HUES48 (cell line): ENCODE measurements at regions not wholly inside any gene's neighbourhood (a gene's known extent, or its start where the extent isn't known, plus 50 kb on each side); places are given as distances from the start of the nearest gene placed in this dataset.

Experiments used
- H3K27ac ChIP-seq: one replicate; pipeline ENCODE4 v1.7.0; 2013; ENCODE audit warnings: low read depth, low read length, inconsistent platforms
- H3K27me3 ChIP-seq: 2 replicates; pipeline ENCODE4 v1.6.1; 2013; ENCODE audit warnings: mild to moderate bottlenecking, low read length; ENCODE audit not compliant: control insufficient read depth, insufficient read depth
- H3K36me3 ChIP-seq: 2 replicates; pipeline ENCODE4 v1.6.1; 2013; ENCODE audit warnings: low read length; ENCODE audit not compliant: control insufficient read depth, insufficient read depth
- H3K4me1 ChIP-seq: 2 replicates; pipeline ENCODE4 v1.6.1; 2013; ENCODE audit warnings: mild to moderate bottlenecking, low read length; ENCODE audit not compliant: control insufficient read depth, insufficient read depth
- H3K4me3 ChIP-seq: 2 replicates; pipeline ENCODE4 v1.5.1; 2013; ENCODE audit warnings: mild to moderate bottlenecking, low read depth, low read length
- H3K9ac ChIP-seq: 2 replicates; pipeline ENCODE4 v1.6.1; 2013; ENCODE audit warnings: mild to moderate bottlenecking, low read depth, low read length, moderate library complexity
- H3K9me3 ChIP-seq: 2 replicates; pipeline ENCODE4 v1.6.1; 2013; ENCODE audit warnings: low read length; ENCODE audit not compliant: control insufficient read depth, insufficient read depth

DNA sequence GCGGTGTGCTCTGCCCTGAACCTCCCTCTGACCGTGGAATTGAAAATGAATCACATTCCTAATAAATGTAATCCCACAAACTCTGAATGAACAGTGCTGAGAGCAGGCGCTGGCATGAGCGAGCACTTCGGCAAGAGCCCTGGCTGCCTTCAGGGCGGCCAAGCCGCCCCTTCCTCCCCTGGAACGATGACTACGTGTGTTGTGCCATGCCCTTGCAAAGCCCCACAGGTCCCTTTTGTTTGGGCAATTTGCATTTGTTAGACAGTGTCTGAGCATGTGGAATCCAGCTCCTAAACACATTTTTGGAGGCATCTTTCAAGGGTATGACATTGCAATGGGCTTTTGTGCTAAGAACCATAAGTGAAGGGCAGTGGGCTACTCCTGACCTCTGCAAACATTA lies 95.6 kb upstream of the MKI67 start:
- no peaks in the 10 kb centered on the region for H3K9me3 ChIP-seq
- H3K36me3 ChIP-seq, result no peaks in the 10 kb centered on the region
- no peak overlapping the region for H3K4me3 ChIP-seq
- H3K27ac ChIP-seq, result no peak overlapping the region
- H3K4me1 ChIP-seq, result peaks cover 6% of the 10 kb centered on the region; the same call in 1 of the 2 replicates
- H3K27me3 ChIP-seq, result no peaks in the 10 kb centered on the region
- H3K9ac ChIP-seq, result no peak overlapping the region

DNA sequence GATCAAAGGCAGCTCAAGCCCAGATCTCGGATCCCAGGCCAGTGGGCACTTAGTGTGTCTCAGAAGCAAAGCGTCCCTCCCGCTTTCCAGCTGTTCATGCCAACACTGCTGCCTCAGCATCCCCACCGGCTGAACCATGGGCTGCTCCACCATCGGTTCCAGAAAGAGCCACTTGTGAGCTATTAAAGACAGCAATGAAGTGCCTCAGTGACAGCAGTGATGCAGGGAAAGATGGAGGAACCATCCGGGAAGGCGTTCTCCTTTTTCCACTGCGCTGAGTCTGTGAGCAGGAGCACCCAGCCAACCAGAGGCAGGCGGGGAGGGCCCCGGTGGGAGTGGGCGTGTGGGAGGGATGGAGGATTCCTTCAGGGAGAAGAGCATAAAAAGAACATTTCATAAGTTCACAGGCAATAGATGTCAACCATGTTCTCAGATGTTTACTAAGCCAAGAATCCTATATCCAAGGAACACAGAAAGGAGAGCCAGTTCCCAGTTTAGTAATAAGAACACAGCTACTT lies 96.2 kb upstream of the MKI67 start:
- Histone ChIP-seq H3K9me3 (no peaks in the 10 kb centered on the region), H3K4me1 (peaks cover 6% of the 10 kb centered on the region; the same call in 1 of the 2 replicates), H3K27ac (no peak overlapping the region), H3K4me3 (no peak overlapping the region), H3K27me3 (no peaks in the 10 kb centered on the region), H3K9ac (no peak overlapping the region), H3K36me3 (no peaks in the 10 kb centered on the region)

DNA sequence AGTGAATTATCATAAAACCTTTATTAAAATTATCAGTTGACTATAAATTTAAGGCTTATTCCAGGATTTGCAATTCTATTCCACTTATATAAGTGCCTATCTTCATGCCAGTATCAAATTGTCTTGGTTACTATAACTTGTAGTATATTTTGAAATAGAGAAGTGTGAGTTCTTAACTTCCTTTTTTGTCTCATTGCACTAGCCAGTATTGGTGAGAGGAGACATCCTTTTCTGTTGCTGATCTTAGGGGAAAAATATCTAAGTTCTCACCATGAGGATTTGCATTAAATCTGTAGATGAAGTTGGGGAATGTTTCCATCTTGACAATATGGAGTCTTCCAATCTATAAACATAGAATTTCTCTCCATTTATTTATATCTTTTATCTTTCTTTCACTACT lies 104.2 kb upstream of the MKI67 start:
- Histone ChIP-seq H3K36me3 (no peaks in the 10 kb centered on the region), H3K27ac (no peak overlapping the region), H3K9ac (no peak overlapping the region), H3K4me3 (no peak overlapping the region), H3K27me3 (no peaks in the 10 kb centered on the region), H3K9me3 (no peaks in the 10 kb centered on the region), H3K4me1 (no peaks in the 10 kb centered on the region)

DNA sequence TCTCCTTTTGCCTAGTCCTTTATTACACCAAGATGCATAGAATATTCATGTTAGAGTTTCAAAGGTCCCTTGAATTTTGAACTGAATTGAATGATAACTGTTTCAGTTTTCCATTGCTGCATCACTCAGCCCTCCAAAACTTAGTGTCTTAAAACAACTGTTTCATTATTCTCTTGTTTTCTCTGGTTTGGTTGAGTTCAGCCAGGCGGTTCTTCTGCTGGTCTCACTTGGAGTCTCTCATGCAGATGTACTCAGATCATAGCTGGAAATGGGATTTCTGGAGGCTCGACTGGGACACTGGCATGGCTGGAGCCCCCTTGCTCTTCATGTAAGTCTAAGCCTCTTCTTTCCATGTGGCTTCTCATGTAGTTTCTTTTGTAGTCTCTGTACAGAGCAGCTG lies 107.2 kb upstream of the MKI67 start:
- H3K4me3 ChIP-seq, result no peak overlapping the region
- H3K9me3 ChIP-seq, result no peaks in the 10 kb centered on the region
- H3K9ac ChIP-seq, result no peak overlapping the region
- no peaks in the 10 kb centered on the region for H3K27me3 ChIP-seq
- H3K27ac ChIP-seq, result no peak overlapping the region
- H3K36me3 ChIP-seq, result no peaks in the 10 kb centered on the region
- H3K4me1 ChIP-seq, result no peaks in the 10 kb centered on the region

DNA sequence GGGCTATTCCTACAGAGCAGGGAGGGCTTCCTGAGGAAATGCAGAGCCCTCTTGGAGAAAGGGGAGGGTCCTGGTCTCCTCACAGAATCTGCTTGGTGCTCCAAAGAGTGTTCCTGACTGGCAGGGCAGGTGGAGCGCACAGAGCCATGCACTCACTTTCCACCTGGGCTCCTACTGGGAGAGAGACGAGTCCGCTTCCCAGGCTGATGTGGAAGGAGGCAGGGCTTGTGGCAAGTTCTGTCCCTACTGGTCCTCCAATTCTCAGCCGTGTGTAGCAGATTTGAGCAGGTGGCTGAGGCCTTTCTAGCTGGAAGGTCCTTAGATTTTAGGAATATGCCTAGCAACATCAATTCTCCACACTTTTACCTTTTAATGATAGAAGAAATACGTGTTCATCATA lies 111.5 kb upstream of the MKI67 start:
- H3K27me3 ChIP-seq, result no peaks in the 10 kb centered on the region
- no peaks in the 10 kb centered on the region for H3K9me3 ChIP-seq
- no peaks in the 10 kb centered on the region for H3K4me1 ChIP-seq
- no peak overlapping the region for H3K4me3 ChIP-seq
- no peak overlapping the region for H3K27ac ChIP-seq
- no peak overlapping the region for H3K9ac ChIP-seq
- H3K36me3 ChIP-seq, result no peaks in the 10 kb centered on the region

DNA sequence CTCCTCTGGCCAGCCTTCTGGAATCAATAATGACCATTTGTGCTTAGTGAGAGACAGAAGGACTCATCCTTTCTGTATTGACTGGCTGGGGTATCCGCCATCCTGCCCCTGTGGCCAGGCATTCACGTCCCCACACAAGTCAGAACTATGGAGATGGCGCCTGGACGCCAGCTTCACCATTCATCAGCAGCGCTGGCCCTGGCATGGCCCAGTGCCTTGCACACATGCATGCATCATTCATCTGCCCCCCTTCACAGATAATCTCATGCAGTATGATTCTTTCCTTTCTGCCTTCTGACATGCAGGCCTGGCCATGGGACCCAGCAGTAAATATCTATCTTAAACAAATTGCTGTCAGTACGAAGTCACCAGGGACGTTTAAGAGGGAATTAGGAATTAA lies 114.8 kb upstream of the MKI67 start:
- no peaks in the 10 kb centered on the region for H3K36me3 ChIP-seq
- H3K9me3 ChIP-seq, result no peaks in the 10 kb centered on the region
- no peaks in the 10 kb centered on the region for H3K4me1 ChIP-seq
- no peak overlapping the region for H3K9ac ChIP-seq
- no peak overlapping the region for H3K4me3 ChIP-seq
- no peaks in the 10 kb centered on the region for H3K27me3 ChIP-seq
- no peak overlapping the region for H3K27ac ChIP-seq

DNA sequence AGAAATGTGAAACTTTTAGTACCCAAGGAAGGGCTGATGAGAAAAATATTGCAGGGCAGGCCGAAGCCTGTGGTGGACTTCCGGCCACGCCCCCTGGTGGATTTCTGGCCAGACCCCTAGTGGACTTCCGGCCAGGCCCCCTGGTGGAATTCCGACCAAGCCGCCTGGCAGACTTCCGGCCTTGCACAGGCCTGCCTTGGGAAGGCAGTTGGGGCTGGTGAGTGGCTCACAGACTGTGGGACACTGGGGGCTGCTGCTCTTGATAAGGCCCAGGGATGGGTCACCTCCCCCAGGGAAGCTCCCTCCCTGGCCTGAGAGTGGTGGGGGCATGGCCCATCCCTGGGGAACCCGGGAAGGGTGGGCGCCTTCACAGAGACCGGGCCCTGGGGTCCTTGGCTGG lies 116.4 kb upstream of the MKI67 start:
- Histone ChIP-seq H3K4me1 (no peaks in the 10 kb centered on the region), H3K9me3 (no peaks in the 10 kb centered on the region), H3K36me3 (no peaks in the 10 kb centered on the region), H3K27me3 (no peaks in the 10 kb centered on the region), H3K27ac (no peak overlapping the region), H3K4me3 (no peak overlapping the region), H3K9ac (no peak overlapping the region)

DNA sequence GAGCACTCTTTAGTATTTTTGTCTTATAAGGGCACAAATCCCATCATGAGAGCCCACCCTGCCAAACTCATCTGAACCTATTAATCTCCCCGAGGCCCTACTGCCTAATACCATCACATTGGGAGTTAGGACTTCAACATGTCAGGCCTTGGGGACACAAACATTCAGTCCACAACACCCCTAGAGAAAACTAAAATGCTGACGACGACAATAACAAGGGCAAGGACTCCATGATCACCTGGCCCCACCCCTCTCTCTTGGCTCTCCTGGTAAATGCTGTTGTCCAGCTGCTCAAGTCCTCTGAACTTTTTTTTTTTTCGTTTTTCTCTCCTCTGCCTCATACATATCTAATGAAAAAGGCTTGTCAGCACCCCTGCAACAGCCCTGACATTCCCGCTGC lies 118.8 kb upstream of the MKI67 start:
- Histone ChIP-seq H3K27me3 (no peaks in the 10 kb centered on the region), H3K36me3 (no peaks in the 10 kb centered on the region), H3K9ac (no peak overlapping the region), H3K4me1 (no peaks in the 10 kb centered on the region), H3K4me3 (no peak overlapping the region), H3K27ac (no peak overlapping the region), H3K9me3 (no peaks in the 10 kb centered on the region)

DNA sequence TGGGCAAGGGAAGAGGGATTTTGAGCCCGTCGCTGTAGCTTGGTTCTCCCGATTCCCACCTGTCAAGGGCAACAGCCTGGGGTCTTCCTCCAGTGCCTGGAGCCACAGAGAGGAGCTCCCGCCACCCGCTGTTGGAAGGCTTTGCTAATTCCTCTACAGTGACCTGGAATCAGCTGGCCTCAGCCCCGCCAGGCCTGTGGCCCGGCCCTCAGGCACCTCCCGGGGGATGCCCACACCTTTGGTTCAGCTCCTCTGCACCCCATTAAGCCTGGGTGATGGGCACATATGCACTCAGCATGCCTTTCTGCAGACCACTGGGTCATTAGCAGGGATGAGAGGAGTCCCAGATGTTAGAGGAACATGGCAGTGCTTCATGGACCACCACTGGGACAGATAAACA lies 121.4 kb upstream of the MKI67 start:
- no peaks in the 10 kb centered on the region for H3K36me3 ChIP-seq
- no peaks in the 10 kb centered on the region for H3K4me1 ChIP-seq
- H3K27ac ChIP-seq, result no peak overlapping the region
- no peaks in the 10 kb centered on the region for H3K27me3 ChIP-seq
- no peak overlapping the region for H3K9ac ChIP-seq
- no peaks in the 10 kb centered on the region for H3K9me3 ChIP-seq
- no peak overlapping the region for H3K4me3 ChIP-seq

DNA sequence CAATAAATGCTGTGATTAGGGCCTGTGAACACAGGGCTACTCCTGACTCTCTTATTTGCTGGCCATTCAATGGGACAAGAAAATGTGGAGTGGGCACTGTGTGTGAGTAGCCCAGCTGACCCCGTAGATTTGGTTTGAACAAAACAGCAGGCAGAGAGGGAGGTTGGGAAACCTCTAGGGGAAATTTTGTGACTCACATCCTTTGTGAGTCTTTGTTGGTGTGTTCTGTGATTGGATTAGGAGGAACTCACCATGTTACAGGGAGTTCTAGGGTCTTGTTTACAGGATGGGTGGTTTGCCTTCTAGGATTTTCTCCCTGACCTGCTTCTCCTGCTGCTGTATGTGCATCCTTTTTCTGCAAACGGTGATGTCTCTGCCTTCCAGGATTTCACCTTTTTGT lies 128.3 kb upstream of the MKI67 start:
- H3K4me3 ChIP-seq, result no peak overlapping the region
- no peaks in the 10 kb centered on the region for H3K4me1 ChIP-seq
- H3K27me3 ChIP-seq, result no peaks in the 10 kb centered on the region
- no peaks in the 10 kb centered on the region for H3K36me3 ChIP-seq
- H3K27ac ChIP-seq, result no peak overlapping the region
- no peaks in the 10 kb centered on the region for H3K9me3 ChIP-seq
- no peak overlapping the region for H3K9ac ChIP-seq

DNA sequence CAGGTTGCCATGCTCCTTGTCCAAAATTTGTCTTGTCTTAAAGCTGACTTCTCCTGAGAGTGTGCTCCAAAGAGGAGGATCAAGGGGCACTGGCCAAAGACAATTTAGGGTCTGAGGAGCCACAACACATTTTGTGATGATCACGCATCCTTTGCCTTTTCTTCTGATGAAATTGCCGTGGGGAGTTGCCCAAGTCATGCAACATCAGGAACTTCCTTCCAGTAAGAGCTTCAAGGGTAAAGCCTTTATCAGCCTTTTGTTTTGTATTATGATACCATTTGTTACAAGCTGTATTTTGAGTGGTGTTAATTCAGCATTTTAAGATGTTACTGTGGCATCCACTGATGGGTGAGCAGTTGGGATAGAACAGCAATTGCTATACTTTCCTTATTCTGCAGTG lies 131.2 kb upstream of the MKI67 start:
- no peak overlapping the region for H3K27ac ChIP-seq
- no peaks in the 10 kb centered on the region for H3K27me3 ChIP-seq
- no peaks in the 10 kb centered on the region for H3K4me1 ChIP-seq
- no peak overlapping the region for H3K4me3 ChIP-seq
- H3K36me3 ChIP-seq, result no peaks in the 10 kb centered on the region
- H3K9me3 ChIP-seq, result no peaks in the 10 kb centered on the region
- no peak overlapping the region for H3K9ac ChIP-seq

DNA sequence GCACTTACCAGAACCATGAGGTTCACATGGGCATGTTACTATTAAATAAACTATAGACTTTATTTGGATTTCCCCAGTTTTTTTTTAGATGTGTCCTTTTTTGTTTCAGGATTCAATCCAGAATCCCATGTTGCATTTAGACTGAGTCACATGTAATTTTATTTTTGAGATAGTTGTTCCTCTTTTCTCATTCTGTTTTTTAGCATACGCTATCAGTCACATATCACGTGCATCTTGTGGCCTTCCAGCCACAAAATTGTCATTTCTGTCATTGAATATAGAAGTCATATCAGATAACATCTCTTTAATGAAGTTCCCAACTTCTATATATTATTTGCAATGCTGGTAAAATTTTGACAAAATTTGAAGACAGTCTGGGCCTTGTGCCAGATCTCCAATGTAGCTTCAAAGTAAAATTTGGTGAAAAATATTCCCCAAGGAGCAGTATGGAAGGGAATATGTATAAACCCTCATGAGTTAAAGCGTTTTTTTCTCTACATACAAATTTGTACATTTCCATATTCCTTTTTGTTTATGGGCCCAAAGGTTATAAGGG lies 132.3 kb upstream of the MKI67 start:
- H3K4me3 ChIP-seq, result no peak overlapping the region
- no peaks in the 10 kb centered on the region for H3K27me3 ChIP-seq
- no peaks in the 10 kb centered on the region for H3K36me3 ChIP-seq
- H3K9ac ChIP-seq, result no peak overlapping the region
- H3K4me1 ChIP-seq, result no peaks in the 10 kb centered on the region
- H3K27ac ChIP-seq, result no peak overlapping the region
- H3K9me3 ChIP-seq, result no peaks in the 10 kb centered on the region
